Stomach (tissue), 4 donors: ENCODE measurements at regions not wholly inside any gene's neighbourhood (a gene's known extent, or its start where the extent isn't known, plus 50 kb on each side); places are given as distances from the start of the nearest gene placed in this dataset.

Experiments used
- POLR2A ChIP-seq, 4 donors: fragments of 450-650 bp; IDR thresholded peaks; one replicate each; pipeline ENCODE4 v1.6.1; 2016; ENCODE audit warnings: antibody characterized with exemption in 4 of 4, control low read depth in 2 of 4, mild to moderate bottlenecking in 1 of 4, moderate library complexity in 1 of 4
- TF ChIP-seq, protein P1 (sequence below), 7 experiments: fragments of 450-650 bp in 4 of 7; fragments of 200-600 bp in 3 of 7; sonication (generic) in 3 of 7; IDR thresholded peaks; one replicate each; pipeline ENCODE4 v1.5.1; 2016 to 2019; ENCODE audit warnings: antibody characterized with exemption in 7 of 7, control low read depth in 2 of 7, mild to moderate bottlenecking in 1 of 7

DNA sequence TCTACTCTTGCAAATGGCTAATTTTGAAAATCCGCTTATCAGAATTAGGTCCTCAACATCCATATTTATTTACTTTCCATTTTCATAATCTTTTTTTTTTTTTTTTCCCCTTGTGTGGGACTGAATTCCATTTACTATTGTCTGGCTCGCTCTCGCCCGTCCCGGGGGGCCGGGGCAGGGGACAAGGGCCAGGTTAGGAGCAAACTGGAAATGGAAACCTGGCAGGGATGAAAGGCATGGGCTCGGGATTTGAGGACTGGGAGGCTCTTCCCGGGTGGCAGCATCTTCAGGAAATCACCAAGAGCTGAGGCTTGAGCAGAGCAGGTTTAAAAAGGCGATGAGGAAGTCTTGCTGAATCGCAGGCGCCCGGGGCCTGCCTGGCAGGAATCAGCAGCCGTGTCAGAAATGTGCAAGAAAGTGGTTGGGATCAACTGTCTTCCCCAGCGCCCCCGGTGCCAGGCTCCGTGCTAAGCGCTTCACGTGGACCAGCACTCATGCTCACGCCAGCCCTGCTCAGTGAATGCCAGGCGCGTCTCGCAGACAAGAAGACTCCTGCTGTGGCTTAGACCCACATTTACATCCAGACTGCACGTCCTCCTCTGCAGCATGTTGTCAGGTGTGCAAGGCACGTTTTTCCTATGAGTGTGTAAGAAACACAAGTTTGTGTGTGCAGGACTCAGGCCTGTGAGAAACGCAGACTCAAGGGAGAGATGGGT, 66.3 kb upstream of the UNC5A start:
- no peak for TF ChIP-seq POLR2A (IDR thresholded peaks at IDR 0.05)
- TF ChIP-seq, protein P1, sequence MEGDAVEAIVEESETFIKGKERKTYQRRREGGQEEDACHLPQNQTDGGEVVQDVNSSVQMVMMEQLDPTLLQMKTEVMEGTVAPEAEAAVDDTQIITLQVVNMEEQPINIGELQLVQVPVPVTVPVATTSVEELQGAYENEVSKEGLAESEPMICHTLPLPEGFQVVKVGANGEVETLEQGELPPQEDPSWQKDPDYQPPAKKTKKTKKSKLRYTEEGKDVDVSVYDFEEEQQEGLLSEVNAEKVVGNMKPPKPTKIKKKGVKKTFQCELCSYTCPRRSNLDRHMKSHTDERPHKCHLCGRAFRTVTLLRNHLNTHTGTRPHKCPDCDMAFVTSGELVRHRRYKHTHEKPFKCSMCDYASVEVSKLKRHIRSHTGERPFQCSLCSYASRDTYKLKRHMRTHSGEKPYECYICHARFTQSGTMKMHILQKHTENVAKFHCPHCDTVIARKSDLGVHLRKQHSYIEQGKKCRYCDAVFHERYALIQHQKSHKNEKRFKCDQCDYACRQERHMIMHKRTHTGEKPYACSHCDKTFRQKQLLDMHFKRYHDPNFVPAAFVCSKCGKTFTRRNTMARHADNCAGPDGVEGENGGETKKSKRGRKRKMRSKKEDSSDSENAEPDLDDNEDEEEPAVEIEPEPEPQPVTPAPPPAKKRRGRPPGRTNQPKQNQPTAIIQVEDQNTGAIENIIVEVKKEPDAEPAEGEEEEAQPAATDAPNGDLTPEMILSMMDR (IDR thresholded peaks at IDR 0.05), result no peak
